ENCODE measurements at regions not wholly inside any gene's neighbourhood (a gene's known extent, or its start where the extent isn't known, plus 50 kb on each side); places are given as distances from the start of the nearest gene placed in this dataset.

- TF ChIP-seq CTCF (tag by site-specific recombination; IDR thresholded peaks at IDR 0.05) (no peak), ZBTB8A (tag by site-specific recombination; IDR thresholded peaks at IDR 0.05) (no peak), ZNF654 (tag by site-specific recombination; IDR thresholded peaks at IDR 0.05; ENCODE audit: low read depth) (no peak), ZFP69B (tag by site-specific recombination; IDR thresholded peaks at IDR 0.05) (no peak)
Measured at GRCh38 chr5:121634946-121635345, 216.7 kb upstream of the FTMT start.
